ENCODE measurements at regions not wholly inside any gene's neighbourhood (a gene's known extent, or its start where the extent isn't known, plus 50 kb on each side); places are given as distances from the start of the nearest gene placed in this dataset.
A peak's percentile ranks its signal among the peaks of the same experiment; 100 is the strongest.

- DNase-seq (ENCODE audit: extremely low read depth in 1 of 11, low read depth in 9 of 11, low spot score in 4 of 11), result no peak
These were observed 372.0 kb downstream of the CMPK2 start for GRCh38 chr2:6493669-6494068.

- no peak for DNase-seq (ENCODE audit: extremely low read depth in 1 of 11, low read depth in 9 of 11, low spot score in 4 of 11)
These were observed 370.2 kb downstream of the CMPK2 start for GRCh38 chr2:6495466-6495865.

GRCh38 chr2:6496376-6496775 is 369.3 kb downstream of the CMPK2 start:
- DNase-seq (ENCODE audit: extremely low read depth in 1 of 11, low read depth in 9 of 11, low spot score in 4 of 11), result no peak

- no peak for DNase-seq (ENCODE audit: extremely low read depth in 1 of 11, low read depth in 9 of 11, low spot score in 4 of 11)
These were observed 368.7 kb downstream of the CMPK2 start for GRCh38 chr2:6497048-6497447.

GRCh38 chr2:6498841-6499240 is 366.9 kb downstream of the CMPK2 start:
- no peak for DNase-seq (ENCODE audit: extremely low read depth in 1 of 11, low read depth in 9 of 11, low spot score in 4 of 11)

- no peak for DNase-seq (ENCODE audit: extremely low read depth in 1 of 11, low read depth in 9 of 11, low spot score in 4 of 11)
These were observed 366.0 kb downstream of the CMPK2 start for GRCh38 chr2:6499691-6500090.

DNA sequence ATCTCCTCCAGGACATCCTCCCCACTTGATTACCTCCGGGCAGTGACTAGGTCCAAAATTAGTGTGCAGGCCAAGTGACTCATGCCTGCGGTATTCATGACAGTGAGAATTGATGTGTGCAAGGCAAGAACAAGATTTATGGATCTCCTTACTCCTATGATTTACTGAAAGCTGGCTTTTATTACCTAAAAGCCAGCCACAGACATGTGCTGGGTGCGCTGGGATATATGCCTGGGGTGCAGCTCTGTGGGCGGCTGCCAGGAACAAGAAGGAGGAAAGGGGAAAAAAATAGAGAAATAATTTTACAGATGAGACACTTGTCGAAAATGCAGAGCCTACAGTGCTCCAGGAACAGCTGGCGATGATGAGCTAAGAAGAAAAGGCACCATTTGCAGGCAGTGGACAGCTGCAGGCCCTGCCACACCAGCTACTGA is 359.3 kb downstream of the CMPK2 start:
- DNase-seq (ENCODE audit: extremely low read depth in 1 of 11, low read depth in 9 of 11, low spot score in 4 of 11), result no peak

GRCh38 chr2:6506859-6507258 is 358.8 kb downstream of the CMPK2 start:
- no peak for DNase-seq (ENCODE audit: extremely low read depth in 1 of 11, low read depth in 9 of 11, low spot score in 4 of 11)

GRCh38 chr2:6510532-6510931 is 355.2 kb downstream of the CMPK2 start:
- DNase-seq (ENCODE audit: extremely low read depth in 1 of 11, low read depth in 9 of 11, low spot score in 4 of 11), result no peak

- no peak for DNase-seq (ENCODE audit: extremely low read depth in 1 of 11, low read depth in 9 of 11, low spot score in 4 of 11)
These were observed 353.1 kb downstream of the CMPK2 start for GRCh38 chr2:6512589-6512988.

DNA sequence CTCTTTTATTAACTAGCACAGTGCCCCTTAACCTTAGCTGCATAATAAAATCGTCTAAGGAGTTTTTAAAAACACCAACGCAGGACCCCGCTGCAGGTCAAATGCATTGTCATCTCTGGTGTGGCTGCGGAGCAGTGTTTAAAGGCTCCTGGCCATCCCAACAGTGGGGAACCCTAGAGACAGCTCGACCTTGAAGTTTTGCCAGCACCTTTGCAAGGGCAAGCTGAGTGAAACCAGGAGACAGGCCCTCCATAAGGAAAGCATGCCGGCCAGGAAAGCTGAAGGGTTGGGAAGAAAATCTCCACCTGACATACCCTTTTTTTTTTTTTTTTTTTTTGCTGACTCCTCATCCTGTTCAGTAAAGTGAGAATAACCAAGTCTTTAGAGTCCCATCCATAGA is 349.0 kb downstream of the CMPK2 start:
- no peak for DNase-seq (ENCODE audit: extremely low read depth in 1 of 11, low read depth in 9 of 11, low spot score in 4 of 11)

DNA sequence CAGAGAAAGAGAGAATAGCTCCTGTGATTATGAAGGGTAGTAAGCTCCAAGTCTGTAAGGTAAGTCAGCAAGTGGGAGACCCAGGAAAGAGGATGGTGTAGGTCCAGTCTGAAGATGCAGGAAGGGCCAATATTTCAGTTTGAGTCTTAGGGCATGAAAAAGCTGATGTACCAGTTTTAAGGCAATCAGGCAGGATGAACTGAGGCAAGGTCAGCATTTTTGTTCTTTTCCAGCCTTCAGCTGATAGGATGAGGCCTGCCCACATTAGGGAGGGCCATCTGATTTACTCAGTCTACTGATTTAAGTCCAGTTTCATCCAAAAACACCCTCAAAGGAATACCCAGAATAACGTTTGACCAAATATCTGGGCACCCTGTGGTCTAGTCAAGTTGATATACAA is 347.3 kb downstream of the CMPK2 start:
- no peak for DNase-seq (ENCODE audit: extremely low read depth in 1 of 11, low read depth in 9 of 11, low spot score in 4 of 11)

- DNase-seq (ENCODE audit: extremely low read depth in 1 of 11, low read depth in 9 of 11, low spot score in 4 of 11), result no peak
These were observed 342.2 kb downstream of the CMPK2 start for GRCh38 chr2:6523476-6523875.

GRCh38 chr2:6524691-6525474 is 340.8 kb downstream of the CMPK2 start:
- DNase-seq (ENCODE audit: extremely low read depth in 1 of 11, low read depth in 9 of 11, low spot score in 4 of 11), result peak in 9 of 11 donors; percentile 24 to 59 (median 41)

GRCh38 chr2:6525475-6525964 is 340.2 kb downstream of the CMPK2 start:
- DNase-seq (ENCODE audit: extremely low read depth in 1 of 11, low read depth in 9 of 11, low spot score in 4 of 11), result no peak

DNA sequence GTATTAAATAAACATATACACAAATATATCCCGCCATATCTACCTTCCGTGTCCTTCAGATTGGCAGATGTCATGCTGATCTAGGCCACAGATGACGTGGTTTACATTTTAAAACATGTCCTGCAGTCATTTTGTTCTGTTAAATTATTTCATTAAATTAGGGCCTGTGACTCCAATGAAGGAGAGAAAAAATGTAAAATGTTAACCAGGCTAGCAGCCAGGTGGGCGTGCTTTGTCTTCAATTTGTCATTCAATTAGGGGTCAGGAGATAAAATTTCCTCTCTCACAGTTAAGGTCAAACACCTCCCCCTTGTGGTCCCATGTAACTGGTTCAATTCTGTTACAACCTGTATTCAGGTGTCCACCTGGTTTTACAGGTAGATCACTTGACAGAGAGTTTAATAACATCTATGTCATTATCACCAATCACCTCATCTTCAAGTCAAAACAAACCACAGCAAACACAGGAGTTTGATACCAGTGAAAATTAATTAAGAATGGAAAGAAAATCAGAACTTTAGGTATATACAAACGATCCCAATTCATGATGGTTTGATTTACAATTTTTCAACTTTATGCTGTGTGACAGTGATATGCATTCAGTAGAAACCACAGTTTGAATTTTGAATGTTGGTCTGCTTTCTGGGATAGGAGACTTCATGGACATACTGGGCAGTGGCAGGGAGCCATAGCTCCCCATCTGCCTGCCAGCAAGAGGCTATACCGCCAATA is 339.4 kb downstream of the CMPK2 start:
- DNase-seq (ENCODE audit: extremely low read depth in 1 of 11, low read depth in 9 of 11, low spot score in 4 of 11), result peak in 9 of 11 donors; percentile 20 to 52 (median 39)

- DNase-seq (ENCODE audit: extremely low read depth in 1 of 11, low read depth in 9 of 11, low spot score in 4 of 11), result no peak
These were observed 334.4 kb downstream of the CMPK2 start for GRCh38 chr2:6531304-6531703.

- no peak for DNase-seq (ENCODE audit: extremely low read depth in 1 of 11, low read depth in 9 of 11, low spot score in 4 of 11)
These were observed 330.1 kb downstream of the CMPK2 start for GRCh38 chr2:6535572-6535971.

DNA sequence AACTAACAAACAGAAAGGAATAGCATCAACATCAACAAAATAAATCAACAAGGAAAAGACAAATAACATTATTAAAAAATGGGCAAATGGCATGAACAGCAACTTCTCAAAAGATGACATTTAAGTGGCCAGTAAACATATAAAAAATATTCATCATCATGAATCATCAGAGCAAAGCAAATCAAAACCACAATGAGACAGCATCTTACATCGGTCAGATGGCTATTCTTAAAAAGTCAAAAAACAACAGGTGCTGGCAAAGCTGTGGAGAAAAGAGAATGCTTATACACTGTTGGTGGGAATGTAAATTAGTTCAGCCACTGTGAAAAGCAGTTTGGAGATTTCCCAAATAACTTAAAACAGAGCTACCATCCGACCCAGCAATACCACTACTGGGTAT is 327.1 kb downstream of the CMPK2 start:
- no peak for DNase-seq (ENCODE audit: extremely low read depth in 1 of 11, low read depth in 9 of 11, low spot score in 4 of 11)

GRCh38 chr2:6545336-6545735 is 320.4 kb downstream of the CMPK2 start:
- peak in 5 of 11 donors; percentile 16 to 51 (median 21) for DNase-seq (ENCODE audit: extremely low read depth in 1 of 11, low read depth in 9 of 11, low spot score in 4 of 11)
